ENCODE measurements at regions not wholly inside any gene's neighbourhood (a gene's known extent, or its start where the extent isn't known, plus 50 kb on each side); places are given as distances from the start of the nearest gene placed in this dataset.

- TF ChIP-seq EZH2 (IDR thresholded peaks at IDR 0.05) (no peak), POLR2AphosphoS5 (IDR thresholded peaks at IDR 0.05; ENCODE audit: borderline replicate concordance, low read depth, low read length) (no peak), FOXP2 (optimal IDR thresholded peaks at IDR 0.05; ENCODE audit: control extremely low read depth, extremely low read length, insufficient read depth) (no peak)
These were observed 253.8 kb downstream of the FZD1 start for GRCh38 chr7:91518058-91518457.

Data from SK-N-MC (cell line).